GM21723 (cell line): ENCODE measurements at regions not wholly inside any gene's neighbourhood (a gene's known extent, or its start where the extent isn't known, plus 50 kb on each side); places are given as distances from the start of the nearest gene placed in this dataset.

Experiments
- ATAC-seq: cut with Tn5 transposase; IDR thresholded peaks from one replicate; pipeline ENCODE4 v1.9.1; 2021; ENCODE audit warnings: mild to moderate bottlenecking, moderate library complexity; ENCODE audit not compliant: unreplicated experiment

GRCh38 chr11:71080239-71081097 is 171.9 kb downstream of the SHANK2 start:
- ATAC-seq, result no peak

- ATAC-seq, result no peak
Measured at GRCh38 chr11:71079795-71080194, 172.6 kb downstream of the SHANK2 start.

- no peak for ATAC-seq
Measured at GRCh38 chr11:71078482-71078881, 173.9 kb downstream of the SHANK2 start.

- no peak for ATAC-seq
Measured at GRCh38 chr11:71076525-71077304, 175.7 kb downstream of the SHANK2 start.

- no peak for ATAC-seq
Measured at GRCh38 chr11:71075871-71076420, 176.4 kb downstream of the SHANK2 start.

- no peak for ATAC-seq
Measured at GRCh38 chr11:71075116-71075720, 177.2 kb downstream of the SHANK2 start.

- no peak for ATAC-seq
Measured at GRCh38 chr11:71071736-71072509, 180.5 kb downstream of the SHANK2 start.

GRCh38 chr11:71070490-71071453 is 181.6 kb downstream of the SHANK2 start:
- ATAC-seq, result no peak

GRCh38 chr11:71068963-71069362 is 183.4 kb downstream of the SHANK2 start:
- no peak for ATAC-seq

- ATAC-seq, result no peak
Measured at GRCh38 chr11:71067753-71068152, 184.6 kb downstream of the SHANK2 start.

GRCh38 chr11:71066311-71066710 is 186.1 kb downstream of the SHANK2 start:
- no peak for ATAC-seq

GRCh38 chr11:71065841-71066240 is 186.5 kb downstream of the SHANK2 start:
- no peak for ATAC-seq

- ATAC-seq, result no peak
Measured at GRCh38 chr11:71064702-71065515, 187.5 kb downstream of the SHANK2 start.

GRCh38 chr11:71064183-71064582 is 188.2 kb downstream of the SHANK2 start:
- no peak for ATAC-seq

GRCh38 chr11:71063129-71063528 is 189.2 kb downstream of the SHANK2 start:
- ATAC-seq, result no peak

- ATAC-seq, result no peak
Measured at GRCh38 chr11:71062199-71062598, 190.2 kb downstream of the SHANK2 start.

GRCh38 chr11:71060391-71060791 is 192.0 kb downstream of the SHANK2 start:
- ATAC-seq, result no peak

- ATAC-seq, result no peak
Measured at GRCh38 chr11:71059662-71060061, 192.7 kb downstream of the SHANK2 start.

- ATAC-seq, result no peak
Measured at GRCh38 chr11:71055925-71056324, 196.5 kb downstream of the SHANK2 start.
